Ovary (tissue), 7 donors: ENCODE measurements at regions not wholly inside any gene's neighbourhood (a gene's known extent, or its start where the extent isn't known, plus 50 kb on each side); places are given as distances from the start of the nearest gene placed in this dataset.

Source experiments
- DNase-seq, 5 donors: peaks; one replicate each; pipeline ENCODE4 v3.0.0-alpha.2; 2019 to 2020
- H3K27ac ChIP-seq, 2 donors: fragments of 200-600 bp; one replicate each; pipeline versions ENCODE4 v1.5.1 to v1.8.0; 2019 to 2022
- H3K27me3 ChIP-seq: fragments of 200-600 bp; one replicate; pipeline ENCODE4 v1.8.0; 2022
- H3K36me3 ChIP-seq: fragments of 200-600 bp; sonication (generic); one replicate; pipeline ENCODE4 v1.5.1; 2019
- H3K4me1 ChIP-seq: one replicate; pipeline ENCODE4 v1.8.1; 2013; ENCODE audit warnings: mild to moderate bottlenecking, moderate library complexity; ENCODE audit not compliant: insufficient read depth
- H3K4me3 ChIP-seq: fragments of 200-600 bp; sonication (generic); one replicate; pipeline ENCODE4 v1.5.1; 2017
- H3K9me3 ChIP-seq, 2 donors: fragments of 200-600 bp in 1 of 2; sonication (generic) in 1 of 2; one replicate each; pipeline versions ENCODE4 v1.5.1 to v1.8.1; 2013 to 2019; ENCODE audit warnings: mild to moderate bottlenecking in 1 of 2, moderate library complexity in 1 of 2
- CTCF ChIP-seq, 3 donors: fragments of 450-650 bp in 2 of 3; fragments of 200-600 bp in 1 of 3; IDR thresholded peaks; one replicate each; pipeline versions ENCODE4 v1.5.1 to v1.8.0; 2016 to 2022; ENCODE audit warnings: antibody characterized with exemption in 3 of 3, mild to moderate bottlenecking in 1 of 3
- EP300 ChIP-seq: sonication (generic); formaldehyde crosslinking; IDR thresholded peaks from one replicate; pipeline ENCODE4 v1.6.1; 2017; ENCODE audit warnings: antibody characterized with exemption
- POLR2A ChIP-seq: fragments of 450-650 bp; IDR thresholded peaks from one replicate; pipeline ENCODE4 v1.6.1; 2017; ENCODE audit warnings: antibody characterized with exemption, mild to moderate bottlenecking, moderate library complexity
- WGBS, 3 donors: extraction: QIAGEN DNeasy Blood & Tissue Kit in 1 of 3; methylation state at CpG; one replicate each; pipeline versions ENCODE4 v1.1.5 to v1.1.7; 2013 to 2017; 5-methylcytosine and 5-hydroxymethylcytosine counted together
- intact Hi-C, 4 donors: fragments of 100-400 bp; cut with DNase I; formaldehyde crosslinking; loops; one replicate each; pipeline versions ENCODE4 v1.11.0 to v1.15.1; 2022 to 2023
- donor health status: DM: no; HTN: no; CAD: no; lungs with moderate emphysema.
- donor health status: DM: no; HTN: no; CAD: no.
- donor health status: Bipolar disorder and iron deficiency.
- donor health status: DM: no; HTN: no; CAD: no.
- donor health status: DM: yes; HTN: yes; CAD: no.

DNA sequence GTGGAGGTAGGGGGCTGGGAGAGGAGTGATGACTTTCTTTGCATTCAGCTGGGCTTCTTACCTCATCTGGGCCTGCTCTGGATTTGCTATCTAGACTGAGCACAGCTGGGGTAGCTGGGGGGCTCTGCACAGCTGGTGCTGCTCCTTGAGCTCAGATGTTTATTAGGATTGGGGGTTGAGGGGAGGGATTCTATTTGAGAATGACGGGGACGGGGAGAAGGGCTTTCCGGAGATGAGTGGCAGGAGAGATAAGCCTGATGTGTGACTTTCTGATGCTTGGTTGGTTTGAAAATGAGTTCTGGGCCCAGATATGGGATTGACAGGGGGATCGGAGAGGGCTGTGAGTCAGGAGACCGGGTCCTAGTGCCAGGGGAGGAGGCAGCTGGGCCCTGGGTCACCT is 146.1 kb upstream of the CSF3R start:
- no peaks in the 10 kb centered on the region for H3K27me3 ChIP-seq

DNA sequence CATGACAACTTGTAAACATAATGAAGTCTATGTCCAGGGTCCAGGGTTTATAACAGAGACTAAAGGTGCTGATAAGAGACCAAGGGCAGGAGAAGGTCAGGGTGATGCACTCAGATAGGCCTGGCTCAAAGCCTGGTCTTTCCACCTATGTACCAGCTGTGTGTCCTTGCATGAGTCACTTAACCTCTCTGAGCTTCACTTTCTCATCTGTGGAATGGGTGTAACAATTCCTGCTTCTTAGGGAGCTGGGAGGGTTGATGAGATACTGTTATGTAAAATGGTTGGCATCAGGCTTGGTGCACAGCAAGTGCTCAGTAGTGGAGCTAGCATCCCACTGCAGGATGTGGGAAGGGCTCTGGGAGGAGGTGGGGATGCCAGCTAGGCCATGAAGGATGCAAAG is 143.7 kb upstream of the CSF3R start:
- Histone ChIP-seq H3K36me3 (no peaks in the 10 kb centered on the region), H3K4me1 (no peaks in the 10 kb centered on the region), H3K9me3 (peaks cover 0 to 2% of the 10 kb centered on the region in 2 donors), H3K27me3 (no peaks in the 10 kb centered on the region), H3K4me3 (no peak overlapping the region), H3K27ac (no peak overlapping the region)
- DNase-seq = no peak
- intact Hi-C loops = no loop called here
- TF ChIP-seq POLR2A (no peak), EP300 (no peak), CTCF (IDR thresholded peaks at IDR 0.05) (no peak)

More for the DNA sequence above, 146.1 kb upstream of the CSF3R start:
- Histone ChIP-seq H3K4me3 (no peak overlapping the region), H3K36me3 (no peaks in the 10 kb centered on the region), H3K4me1 (no peaks in the 10 kb centered on the region), H3K9me3 (no peaks in the 10 kb centered on the region), H3K27ac (no peak overlapping the region)
- TF ChIP-seq EP300 (no peak), CTCF (IDR thresholded peaks at IDR 0.05) (no peak), POLR2A (no peak)
- DNase-seq = no peak
- intact Hi-C loops = no loop called here
- 52 to 60% (median 56%) methylated on average over 5 of the region's 5 CpGs for WGBS, 3 donors

GRCh38 chr1:36625935-36626310 is 143.2 kb upstream of the CSF3R start:
- no peaks in the 10 kb centered on the region for H3K27me3 ChIP-seq
- intact Hi-C loops = no loop called here
- TF ChIP-seq CTCF (IDR thresholded peaks at IDR 0.05) = no peak
- no peak for TF ChIP-seq POLR2A
- no peak for TF ChIP-seq EP300
- no peak overlapping the region for H3K4me3 ChIP-seq
- peaks cover 0 to 4% of the 10 kb centered on the region in 2 donors for H3K9me3 ChIP-seq
- DNase-seq = no peak
- no peaks in the 10 kb centered on the region for H3K4me1 ChIP-seq
- 13 to 25% (median 21%) methylated on average over 11 of the region's 11 CpGs for WGBS, 3 donors
- H3K36me3 ChIP-seq = no peaks in the 10 kb centered on the region
- H3K27ac ChIP-seq = no peak overlapping the region

DNA sequence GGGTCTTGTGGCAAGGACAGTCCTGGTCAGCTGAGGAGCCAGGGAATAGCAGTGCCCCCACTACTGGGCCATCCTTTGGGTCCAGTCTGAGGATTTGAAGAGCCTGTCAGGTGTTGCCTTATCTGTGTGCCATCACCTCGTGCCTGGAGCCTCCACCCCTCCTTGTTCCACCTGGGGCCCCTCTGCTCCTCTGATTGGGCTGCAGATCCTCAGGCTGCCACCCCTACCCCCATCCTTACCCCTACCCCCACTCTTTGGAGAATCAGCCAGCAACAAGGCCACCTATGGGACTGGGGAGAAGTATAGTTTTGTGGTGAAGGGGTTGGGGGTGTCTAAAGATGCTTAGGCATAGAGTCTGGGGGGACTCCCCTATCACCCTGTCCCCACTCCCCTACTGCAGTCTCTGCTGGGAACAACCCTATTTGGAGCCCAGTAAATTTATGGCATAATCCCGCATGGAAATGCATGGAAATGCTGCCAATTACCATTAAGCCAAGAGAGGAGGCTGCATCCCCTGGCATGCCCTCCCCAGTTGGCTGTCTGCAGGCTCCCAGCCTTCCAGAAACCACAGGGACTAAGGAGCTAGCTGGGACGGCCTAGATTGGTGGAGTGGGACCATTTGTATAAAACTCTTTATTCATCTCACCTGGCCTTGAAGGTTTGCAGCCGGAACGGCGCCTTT is 142.7 kb upstream of the CSF3R start:
- Histone ChIP-seq H3K27me3 (no peaks in the 10 kb centered on the region), H3K4me1 (no peaks in the 10 kb centered on the region), H3K4me3 (no peak overlapping the region), H3K27ac (no peak overlapping the region), H3K36me3 (no peaks in the 10 kb centered on the region), H3K9me3 (peaks cover 0 to 4% of the 10 kb centered on the region in 2 donors)
- DNase-seq = no peak
- TF ChIP-seq CTCF (IDR thresholded peaks at IDR 0.05) (no peak), POLR2A (no peak), EP300 (no peak)
- 22 to 45% (median 27%) methylated on average over 6 of the region's 6 CpGs for WGBS, 3 donors
- intact Hi-C loops = no loop called here
